ENCODE measurements at regions not wholly inside any gene's neighbourhood (a gene's known extent, or its start where the extent isn't known, plus 50 kb on each side); places are given as distances from the start of the nearest gene placed in this dataset.

- no peak for DNase-seq (ENCODE audit: extremely low spot score)
- no peaks in the 10 kb centered on the region for H3K9me3 ChIP-seq
- intact Hi-C loops (cut with DNase I), result no loop called here
- no peaks in the 10 kb centered on the region for H3K36me3 ChIP-seq
- H3K27ac ChIP-seq (replicated peaks in 1 of 4), result no peak overlapping the region
- no peak overlapping the region for H3K4me3 ChIP-seq
- WGBS, result 48% methylated on average over 10 of the region's 10 CpGs
- H3K27me3 ChIP-seq, result no peaks in the 10 kb centered on the region
- no peaks in the 10 kb centered on the region for H3K4me1 ChIP-seq
- no peak for TF ChIP-seq POLR2AphosphoS5 (IDR thresholded peaks at IDR 0.05)
- no peak for TF ChIP-seq EP300 (IDR thresholded peaks at IDR 0.05)
Measured at GRCh38 chr1:198391393-198392020, 149.0 kb downstream of the ATP6V1G3 start.

- H3K4me1 ChIP-seq, result no peaks in the 10 kb centered on the region
- no peak overlapping the region for H3K4me3 ChIP-seq
- H3K27ac ChIP-seq (replicated peaks in 1 of 4), result no peak overlapping the region
- TF ChIP-seq CTCF (IDR thresholded peaks at IDR 0.05) (no peak), POLR2AphosphoS5 (IDR thresholded peaks at IDR 0.05) (no peak), EP300 (IDR thresholded peaks at IDR 0.05) (no peak), POLR2A (IDR thresholded peaks at IDR 0.05; ENCODE audit: low read depth) (no peak)
- no peaks in the 10 kb centered on the region for H3K36me3 ChIP-seq
- H3K9me3 ChIP-seq, result no peaks in the 10 kb centered on the region
- intact Hi-C loops (cut with DNase I), result no loop called here
- H3K27me3 ChIP-seq, result no peaks in the 10 kb centered on the region
- WGBS, result 43% methylated on average over 3 of the region's 3 CpGs
- no peak for DNase-seq (ENCODE audit: extremely low spot score)
Measured at GRCh38 chr1:198387587-198387986, 152.9 kb downstream of the ATP6V1G3 start.

GRCh38 chr1:198380275-198380674 lies 160.2 kb downstream of the ATP6V1G3 start:
- intact Hi-C loops (cut with DNase I), result no loop called here
- Histone ChIP-seq H3K4me3 (no peak overlapping the region), H3K27ac (replicated peaks in 1 of 4) (no peak overlapping the region), H3K9me3 (peaks cover 0 to 6% (median 2%) of the 10 kb centered on the region in 4 donors), H3K4me1 (no peaks in the 10 kb centered on the region), H3K27me3 (no peaks in the 10 kb centered on the region), H3K36me3 (no peaks in the 10 kb centered on the region)
- DNase-seq (ENCODE audit: extremely low spot score), result no peak
- TF ChIP-seq CTCF (IDR thresholded peaks at IDR 0.05), result no peak
- TF ChIP-seq POLR2A (IDR thresholded peaks at IDR 0.05; ENCODE audit: low read depth), result no peak
- no peak for TF ChIP-seq EP300 (IDR thresholded peaks at IDR 0.05)
- TF ChIP-seq POLR2AphosphoS5 (IDR thresholded peaks at IDR 0.05), result no peak

- no peaks in the 10 kb centered on the region for H3K27me3 ChIP-seq
- H3K27ac ChIP-seq (replicated peaks in 1 of 4), result no peak overlapping the region
- no peak for TF ChIP-seq POLR2A (IDR thresholded peaks at IDR 0.05; ENCODE audit: low read depth)
- no peak for TF ChIP-seq POLR2AphosphoS5 (IDR thresholded peaks at IDR 0.05)
- TF ChIP-seq EP300 (IDR thresholded peaks at IDR 0.05), result no peak
- TF ChIP-seq CTCF (IDR thresholded peaks at IDR 0.05), result no peak
- H3K9me3 ChIP-seq, result peaks cover 0 to 13% (median 6%) of the 10 kb centered on the region in 4 donors
- no peaks in the 10 kb centered on the region for H3K36me3 ChIP-seq
- no peak overlapping the region for H3K4me3 ChIP-seq
- DNase-seq (ENCODE audit: extremely low spot score), result no peak
- intact Hi-C loops (cut with DNase I), result no loop called here
- no peaks in the 10 kb centered on the region for H3K4me1 ChIP-seq
Measured at GRCh38 chr1:198377702-198378101, 162.8 kb downstream of the ATP6V1G3 start.

- Histone ChIP-seq H3K27ac (replicated peaks in 1 of 4) (no peak overlapping the region), H3K4me1 (no peaks in the 10 kb centered on the region), H3K4me3 (no peak overlapping the region), H3K36me3 (no peaks in the 10 kb centered on the region), H3K9me3 (peaks cover 0 to 13% (median 6%) of the 10 kb centered on the region in 4 donors), H3K27me3 (no peaks in the 10 kb centered on the region)
- intact Hi-C loops (cut with DNase I), result no loop called here
- TF ChIP-seq EP300 (IDR thresholded peaks at IDR 0.05), result no peak
- TF ChIP-seq POLR2A (IDR thresholded peaks at IDR 0.05; ENCODE audit: low read depth), result no peak
- no peak for TF ChIP-seq CTCF (IDR thresholded peaks at IDR 0.05)
- no peak for TF ChIP-seq POLR2AphosphoS5 (IDR thresholded peaks at IDR 0.05)
- DNase-seq (ENCODE audit: extremely low spot score), result no peak
Measured at GRCh38 chr1:198374288-198374687, 166.2 kb downstream of the ATP6V1G3 start.

Measured in esophagus muscularis mucosa (tissue), 4 donors.